SU-DHL-6 (cell line): ENCODE measurements at regions not wholly inside any gene's neighbourhood (a gene's known extent, or its start where the extent isn't known, plus 50 kb on each side); places are given as distances from the start of the nearest gene placed in this dataset.

Experiments
- H2AFZ ChIP-seq: fragments of 200-600 bp; sonication (generic); 2 replicates; pipeline ENCODE4 v1.6.1; 2014; ENCODE audit warnings: low read depth, mild to moderate bottlenecking, moderate library complexity, mixed read lengths, antibody characterized with exemption, low read length; ENCODE audit not compliant: severe bottlenecking
- H3F3A ChIP-seq: fragments of 200-600 bp; shearing (Covaris generic); 2 replicates; pipeline ENCODE4 v1.6.0; 2016; ENCODE audit warnings: antibody characterized with exemption, mild to moderate bottlenecking; ENCODE audit not compliant: insufficient read depth
- H3K27ac ChIP-seq: fragments of 200-600 bp; sonication (generic); 2 replicates; pipeline ENCODE4 v1.5.1; 2016; ENCODE audit warnings: low read depth, mild to moderate bottlenecking, low read length, moderate library complexity, mixed read lengths
- H3K27me3 ChIP-seq: fragments of 200-600 bp; sonication (generic), shearing (Covaris generic); 2 replicates; pipeline ENCODE4 v1.6.0; 2014; ENCODE audit warnings: mild to moderate bottlenecking, low read length
- H3K36me3 ChIP-seq: fragments of 200-600 bp; sonication (generic); 2 replicates; pipeline ENCODE4 v1.6.1; 2014; ENCODE audit warnings: mild to moderate bottlenecking, low read length, mixed read lengths
- H3K4me2 ChIP-seq: fragments of 300-600, 200-600 bp; shearing (Covaris generic), sonication (generic); 2 replicates; pipeline ENCODE4 v1.6.0; 2014; ENCODE audit warnings: low read length, low read depth, mild to moderate bottlenecking; ENCODE audit not compliant: poor library complexity, severe bottlenecking
- H3K4me3 ChIP-seq: fragments of 200-600 bp; sonication (generic); 2 replicates; pipeline ENCODE4 v1.5.1; 2014; ENCODE audit warnings: antibody characterized with exemption, low read length, mild to moderate bottlenecking, mixed read lengths; ENCODE audit not compliant: insufficient read depth, poor library complexity, severe bottlenecking
- H3K79me2 ChIP-seq: fragments of 200-600 bp; sonication (generic); 2 replicates; pipeline ENCODE4 v1.6.1; 2014; ENCODE audit warnings: mild to moderate bottlenecking, low read length, moderate library complexity; ENCODE audit not compliant: insufficient read depth
- H3K9ac ChIP-seq: fragments of 200-600 bp; sonication (generic); 2 replicates; pipeline ENCODE4 v1.7.0; 2014; ENCODE audit warnings: mild to moderate bottlenecking, low read length
- H3K9me2 ChIP-seq: fragments of 200-600 bp; sonication (generic); replicated peaks from 2 replicates; pipeline ENCODE4 v1.6.1; 2014; ENCODE audit warnings: low read length; ENCODE audit not compliant: insufficient read depth
- H3K9me3 ChIP-seq: fragments of 200-600 bp; sonication (generic); 2 replicates; pipeline ENCODE4 v1.6.1; 2014; ENCODE audit warnings: low read length, mixed read lengths; ENCODE audit not compliant: insufficient read depth
- H4K20me1 ChIP-seq: fragments of 200-600 bp; sonication (generic); 2 replicates; pipeline ENCODE4 v1.6.1; 2014; ENCODE audit warnings: low read depth, mild to moderate bottlenecking, antibody characterized with exemption, low read length, moderate library complexity, mixed read lengths
- EZH2phosphoT487 ChIP-seq: fragments of 200-600 bp; sonication (generic), shearing (Covaris generic); conservative IDR thresholded peaks from 2 replicates; pipeline ENCODE4 v1.6.1; 2018; ENCODE audit warnings: mild to moderate bottlenecking, antibody characterized with exemption, low read length, moderate library complexity, mixed read lengths
- TF ChIP-seq, protein P1 (sequence below): fragments of 200-600 bp; sonication (generic); IDR thresholded peaks from one replicate; pipeline ENCODE4 v1.5.1; 2017; ENCODE audit warnings: antibody characterized with exemption, mild to moderate bottlenecking, low read length, moderate library complexity; ENCODE audit not compliant: insufficient read depth, poor library complexity, severe bottlenecking

DNA sequence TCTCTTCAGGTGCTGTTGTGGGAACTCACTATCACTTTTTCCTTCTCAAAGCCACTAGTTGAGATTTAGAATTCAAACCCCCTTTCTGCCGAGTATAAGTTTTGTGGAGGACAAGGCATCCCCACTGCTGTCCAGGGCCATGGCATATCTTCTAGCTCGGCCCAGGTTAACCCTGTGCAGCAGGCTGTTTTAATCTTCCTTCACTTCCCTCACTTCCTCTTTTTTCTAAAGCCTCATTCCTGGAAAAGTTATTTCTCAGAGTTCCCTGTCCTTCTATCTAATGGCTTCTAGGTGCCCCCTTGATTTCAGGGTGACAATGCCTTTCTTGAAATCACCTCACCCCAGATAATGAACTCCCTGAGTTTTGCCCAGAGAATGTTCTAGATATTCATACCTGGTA is 222.3 kb downstream of the SNX10 start:
- Histone ChIP-seq H3K9ac (no peak overlapping the region), H3K27me3 (no peaks in the 10 kb centered on the region), H2AFZ (no peak overlapping the region), H3K4me3 (no peak overlapping the region), H3K9me2 (no peaks in the 10 kb centered on the region), H3K4me2 (no peak overlapping the region), H3K27ac (no peak overlapping the region), H3K9me3 (no peaks in the 10 kb centered on the region), H3F3A (no peaks in the 10 kb centered on the region), H3K36me3 (no peaks in the 10 kb centered on the region), H3K79me2 (no peaks in the 10 kb centered on the region), H4K20me1 (no peaks in the 10 kb centered on the region)
- TF ChIP-seq, protein P1, sequence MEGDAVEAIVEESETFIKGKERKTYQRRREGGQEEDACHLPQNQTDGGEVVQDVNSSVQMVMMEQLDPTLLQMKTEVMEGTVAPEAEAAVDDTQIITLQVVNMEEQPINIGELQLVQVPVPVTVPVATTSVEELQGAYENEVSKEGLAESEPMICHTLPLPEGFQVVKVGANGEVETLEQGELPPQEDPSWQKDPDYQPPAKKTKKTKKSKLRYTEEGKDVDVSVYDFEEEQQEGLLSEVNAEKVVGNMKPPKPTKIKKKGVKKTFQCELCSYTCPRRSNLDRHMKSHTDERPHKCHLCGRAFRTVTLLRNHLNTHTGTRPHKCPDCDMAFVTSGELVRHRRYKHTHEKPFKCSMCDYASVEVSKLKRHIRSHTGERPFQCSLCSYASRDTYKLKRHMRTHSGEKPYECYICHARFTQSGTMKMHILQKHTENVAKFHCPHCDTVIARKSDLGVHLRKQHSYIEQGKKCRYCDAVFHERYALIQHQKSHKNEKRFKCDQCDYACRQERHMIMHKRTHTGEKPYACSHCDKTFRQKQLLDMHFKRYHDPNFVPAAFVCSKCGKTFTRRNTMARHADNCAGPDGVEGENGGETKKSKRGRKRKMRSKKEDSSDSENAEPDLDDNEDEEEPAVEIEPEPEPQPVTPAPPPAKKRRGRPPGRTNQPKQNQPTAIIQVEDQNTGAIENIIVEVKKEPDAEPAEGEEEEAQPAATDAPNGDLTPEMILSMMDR = no peak

- no peaks in the 10 kb centered on the region for H3K79me2 ChIP-seq
- TF ChIP-seq EZH2phosphoT487 = no peak
- TF ChIP-seq, protein P1 = no peak
- H3K4me2 ChIP-seq = no peak overlapping the region
- H3K9me3 ChIP-seq = no peaks in the 10 kb centered on the region
- H2AFZ ChIP-seq = no peak overlapping the region
- H3K27me3 ChIP-seq = no peaks in the 10 kb centered on the region
- H3F3A ChIP-seq = no peaks in the 10 kb centered on the region
- H3K9me2 ChIP-seq = no peaks in the 10 kb centered on the region
- H3K27ac ChIP-seq = no peak overlapping the region
- H3K4me3 ChIP-seq = no peak overlapping the region
- no peaks in the 10 kb centered on the region for H3K36me3 ChIP-seq
- H3K9ac ChIP-seq = no peak overlapping the region
- no peaks in the 10 kb centered on the region for H4K20me1 ChIP-seq
These were observed 223.0 kb downstream of the SNX10 start for GRCh38 chr7:26514633-26515032.

DNA sequence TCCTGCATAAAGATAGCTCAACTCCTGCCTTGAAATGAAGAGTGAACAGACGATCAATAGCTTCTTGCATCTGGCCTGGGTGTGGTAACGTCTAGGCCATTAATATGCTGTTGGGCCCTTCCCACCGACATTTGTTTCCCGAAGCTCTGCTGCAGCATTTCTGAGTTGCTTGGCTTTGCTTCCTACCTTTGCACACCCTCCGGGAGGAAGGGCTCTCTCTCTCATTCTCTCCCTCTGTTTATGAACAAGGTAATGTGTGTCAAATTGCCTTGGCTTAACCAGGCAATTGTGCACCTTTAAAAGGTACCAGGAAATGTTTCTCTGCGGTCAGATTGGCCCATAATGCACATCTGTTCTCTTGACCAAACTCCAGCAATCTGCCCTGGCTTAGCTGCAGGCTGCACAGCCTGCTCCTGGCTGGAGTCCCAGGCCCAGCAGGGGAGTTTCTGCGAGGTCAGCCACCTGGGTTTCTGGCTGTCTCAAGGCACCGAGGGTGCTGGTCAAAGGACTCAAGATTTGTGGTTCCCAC is 223.7 kb downstream of the SNX10 start:
- no peak overlapping the region for H2AFZ ChIP-seq
- no peaks in the 10 kb centered on the region for H4K20me1 ChIP-seq
- H3K9me2 ChIP-seq = no peaks in the 10 kb centered on the region
- no peaks in the 10 kb centered on the region for H3K36me3 ChIP-seq
- no peaks in the 10 kb centered on the region for H3F3A ChIP-seq
- H3K9ac ChIP-seq = no peak overlapping the region
- no peaks in the 10 kb centered on the region for H3K27me3 ChIP-seq
- no peaks in the 10 kb centered on the region for H3K79me2 ChIP-seq
- no peak overlapping the region for H3K27ac ChIP-seq
- H3K4me3 ChIP-seq = no peak overlapping the region
- H3K9me3 ChIP-seq = no peaks in the 10 kb centered on the region
- H3K4me2 ChIP-seq = no peak overlapping the region
- no peak for TF ChIP-seq EZH2phosphoT487
- TF ChIP-seq, protein P1 = no peak

- no peak overlapping the region for H2AFZ ChIP-seq
- H3K4me2 ChIP-seq = no peak overlapping the region
- no peak for TF ChIP-seq EZH2phosphoT487
- TF ChIP-seq, protein P1 = no peak
- H3F3A ChIP-seq = no peaks in the 10 kb centered on the region
- no peak overlapping the region for H3K9ac ChIP-seq
- no peaks in the 10 kb centered on the region for H3K9me2 ChIP-seq
- no peaks in the 10 kb centered on the region for H3K27me3 ChIP-seq
- H4K20me1 ChIP-seq = no peaks in the 10 kb centered on the region
- H3K27ac ChIP-seq = no peak overlapping the region
- H3K9me3 ChIP-seq = no peaks in the 10 kb centered on the region
- no peaks in the 10 kb centered on the region for H3K79me2 ChIP-seq
- no peak overlapping the region for H3K4me3 ChIP-seq
- no peaks in the 10 kb centered on the region for H3K36me3 ChIP-seq
These were observed 228.8 kb downstream of the SNX10 start for GRCh38 chr7:26520483-26520882.
